ENCODE measurements at regions not wholly inside any gene's neighbourhood (a gene's known extent, or its start where the extent isn't known, plus 50 kb on each side); places are given as distances from the start of the nearest gene placed in this dataset.

DNA sequence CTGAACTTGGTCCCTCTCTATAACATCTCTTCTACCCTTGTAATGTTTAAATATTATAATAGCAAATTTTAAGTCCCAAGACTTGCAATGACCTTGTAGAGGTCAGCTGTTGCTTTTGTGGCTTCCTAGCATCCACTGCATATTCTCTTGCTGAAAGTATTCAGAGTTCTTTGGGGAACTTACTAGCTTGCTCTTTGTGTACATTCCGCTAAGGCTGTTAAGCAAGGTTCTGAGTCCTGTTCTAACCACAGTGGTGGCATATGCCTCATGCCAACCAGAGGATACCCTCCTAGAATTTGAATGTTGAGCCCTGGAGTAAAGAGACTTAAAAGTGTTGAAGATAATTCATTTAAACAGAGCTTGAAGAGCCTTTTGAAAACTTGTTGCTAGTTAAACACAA is 570.9 kb downstream of the TLE1 start:
- Histone ChIP-seq H3K4me3 (ENCODE audit: low read depth, low read length) (no peak overlapping the region), H3K27me3 (ENCODE audit: control insufficient read depth, insufficient read depth, low read length) (no peaks in the 10 kb centered on the region), H3K9me3 (ENCODE audit: control insufficient read depth, insufficient read depth, low read length) (no peaks in the 10 kb centered on the region), H3K36me3 (ENCODE audit: control insufficient read depth, insufficient read depth, low read length) (no peaks in the 10 kb centered on the region), H3K9ac (ENCODE audit: low read depth, low read length) (no peak overlapping the region), H3K4me1 (ENCODE audit: control insufficient read depth, insufficient read depth, low read length) (peaks cover 4% of the 10 kb centered on the region)

DNA sequence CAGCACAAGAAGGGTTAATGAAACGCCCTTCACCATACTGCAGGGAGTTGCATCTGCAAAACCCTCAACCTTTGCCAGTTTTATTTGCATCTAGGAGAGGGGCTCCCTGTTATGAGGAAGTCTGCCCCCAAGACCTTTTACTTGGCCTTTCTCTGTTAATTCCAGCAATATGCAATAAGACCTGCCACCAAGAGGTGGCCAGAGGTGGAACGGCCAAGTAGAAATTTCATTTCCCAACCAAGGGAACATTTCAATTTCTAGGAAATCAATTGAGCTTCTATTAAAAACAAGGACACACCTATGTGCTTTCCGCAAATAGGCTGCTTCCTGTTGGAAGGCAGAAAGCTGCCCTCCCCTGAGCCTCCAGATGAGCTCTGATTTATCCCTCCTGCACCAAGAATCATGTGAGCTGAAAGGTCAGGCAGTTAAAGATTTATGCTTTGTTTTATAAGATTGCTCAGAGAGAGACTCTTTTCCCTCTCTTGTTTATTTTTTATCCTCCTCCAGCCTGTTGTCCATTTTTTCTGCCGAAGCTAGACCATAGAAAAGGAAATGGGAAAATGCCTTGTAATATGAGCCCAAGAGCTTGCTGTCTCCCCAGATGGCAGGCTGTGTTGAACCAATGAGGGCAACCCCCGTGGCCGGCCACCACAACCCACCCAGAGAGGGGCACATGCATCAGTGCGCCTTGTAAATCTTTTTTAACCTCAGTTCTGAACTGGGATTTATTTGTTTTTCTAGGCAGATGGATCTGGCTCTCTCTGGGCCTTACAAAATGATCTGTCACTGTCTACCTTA is 572.8 kb downstream of the TLE1 start:
- Histone ChIP-seq H3K9me3 (ENCODE audit: control insufficient read depth, insufficient read depth, low read length) (no peaks in the 10 kb centered on the region), H3K36me3 (ENCODE audit: control insufficient read depth, insufficient read depth, low read length) (no peaks in the 10 kb centered on the region), H3K27me3 (ENCODE audit: control insufficient read depth, insufficient read depth, low read length) (no peaks in the 10 kb centered on the region), H3K9ac (ENCODE audit: low read depth, low read length) (no peak overlapping the region), H3K4me1 (ENCODE audit: control insufficient read depth, insufficient read depth, low read length) (peaks cover 18% of the 10 kb centered on the region), H3K4me3 (ENCODE audit: low read depth, low read length) (no peak overlapping the region)

- H3K27me3 ChIP-seq (ENCODE audit: control insufficient read depth, insufficient read depth, low read length): no peaks in the 10 kb centered on the region
- H3K4me1 ChIP-seq (ENCODE audit: control insufficient read depth, insufficient read depth, low read length): peaks cover 18% of the 10 kb centered on the region
- no peaks in the 10 kb centered on the region for H3K9me3 ChIP-seq (ENCODE audit: control insufficient read depth, insufficient read depth, low read length)
- no peak overlapping the region for H3K4me3 ChIP-seq (ENCODE audit: low read depth, low read length)
- no peaks in the 10 kb centered on the region for H3K36me3 ChIP-seq (ENCODE audit: control insufficient read depth, insufficient read depth, low read length)
- no peak overlapping the region for H3K9ac ChIP-seq (ENCODE audit: low read depth, low read length)
Observed at GRCh38 chr9:81113453-81114124, 575.8 kb downstream of the TLE1 start.

- Histone ChIP-seq H3K36me3 (ENCODE audit: control insufficient read depth, insufficient read depth, low read length) (no peaks in the 10 kb centered on the region), H3K27me3 (ENCODE audit: control insufficient read depth, insufficient read depth, low read length) (no peaks in the 10 kb centered on the region), H3K9ac (ENCODE audit: low read depth, low read length) (no peak overlapping the region), H3K4me3 (ENCODE audit: low read depth, low read length) (no peak overlapping the region), H3K4me1 (ENCODE audit: control insufficient read depth, insufficient read depth, low read length) (peaks cover 18% of the 10 kb centered on the region), H3K9me3 (ENCODE audit: control insufficient read depth, insufficient read depth, low read length) (no peaks in the 10 kb centered on the region)
Observed at GRCh38 chr9:81112627-81113452, 576.5 kb downstream of the TLE1 start.

- H3K36me3 ChIP-seq (ENCODE audit: control insufficient read depth, insufficient read depth, low read length): no peaks in the 10 kb centered on the region
- no peaks in the 10 kb centered on the region for H3K27me3 ChIP-seq (ENCODE audit: control insufficient read depth, insufficient read depth, low read length)
- H3K4me1 ChIP-seq (ENCODE audit: control insufficient read depth, insufficient read depth, low read length): peaks cover 14% of the 10 kb centered on the region
- H3K9ac ChIP-seq (ENCODE audit: low read depth, low read length): no peak overlapping the region
- no peak overlapping the region for H3K4me3 ChIP-seq (ENCODE audit: low read depth, low read length)
- H3K9me3 ChIP-seq (ENCODE audit: control insufficient read depth, insufficient read depth, low read length): no peaks in the 10 kb centered on the region
Observed at GRCh38 chr9:81108821-81109220, 580.5 kb downstream of the TLE1 start.

- Histone ChIP-seq H3K36me3 (ENCODE audit: control insufficient read depth, insufficient read depth, low read length) (no peaks in the 10 kb centered on the region), H3K4me3 (ENCODE audit: low read depth, low read length) (no peak overlapping the region), H3K9me3 (ENCODE audit: control insufficient read depth, insufficient read depth, low read length) (no peaks in the 10 kb centered on the region), H3K27me3 (ENCODE audit: control insufficient read depth, insufficient read depth, low read length) (no peaks in the 10 kb centered on the region), H3K9ac (ENCODE audit: low read depth, low read length) (no peak overlapping the region), H3K4me1 (ENCODE audit: control insufficient read depth, insufficient read depth, low read length) (peaks cover 14% of the 10 kb centered on the region)
Observed at GRCh38 chr9:81108391-81108790, 581.0 kb downstream of the TLE1 start.

- H3K27me3 ChIP-seq (ENCODE audit: control insufficient read depth, insufficient read depth, low read length): no peaks in the 10 kb centered on the region
- no peaks in the 10 kb centered on the region for H3K9me3 ChIP-seq (ENCODE audit: control insufficient read depth, insufficient read depth, low read length)
- no peaks in the 10 kb centered on the region for H3K36me3 ChIP-seq (ENCODE audit: control insufficient read depth, insufficient read depth, low read length)
- peaks cover 2% of the 10 kb centered on the region for H3K4me1 ChIP-seq (ENCODE audit: control insufficient read depth, insufficient read depth, low read length)
- no peak overlapping the region for H3K9ac ChIP-seq (ENCODE audit: low read depth, low read length)
- no peak overlapping the region for H3K4me3 ChIP-seq (ENCODE audit: low read depth, low read length)
Observed at GRCh38 chr9:81103597-81104471, 585.5 kb downstream of the TLE1 start.

DNA sequence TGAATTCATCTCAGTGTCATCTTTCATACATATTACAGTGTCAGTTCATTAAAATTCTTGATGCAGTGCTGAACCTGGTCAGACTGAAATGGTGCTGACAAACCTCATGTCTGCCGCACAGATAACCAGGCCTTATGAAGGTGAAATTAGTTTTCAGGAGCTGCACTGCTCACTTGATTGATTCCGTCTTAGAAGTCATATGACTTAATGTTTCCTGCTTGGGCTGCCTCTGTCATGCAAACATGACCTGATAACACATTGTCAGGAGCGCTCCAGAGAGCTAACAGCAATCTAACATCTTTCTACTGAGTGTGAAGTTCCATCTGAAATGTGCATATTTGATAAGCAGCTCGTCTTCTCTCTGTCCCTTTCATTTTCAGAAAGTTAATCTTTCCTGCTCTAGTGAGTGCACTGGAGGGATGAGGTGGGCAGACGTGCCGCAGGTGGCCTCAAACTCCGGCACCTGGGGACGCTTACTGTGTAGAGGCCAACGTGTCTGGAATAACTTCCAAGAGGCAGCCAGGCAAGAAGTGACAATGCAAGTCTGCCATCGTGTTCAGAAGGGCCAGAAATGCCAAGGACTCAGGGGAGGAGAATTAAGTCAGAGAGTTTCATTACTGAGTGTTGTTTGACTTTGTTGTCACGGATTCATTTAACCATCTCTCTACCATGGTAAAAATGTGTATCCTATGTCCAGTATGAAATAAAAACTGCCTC is 592.1 kb downstream of the TLE1 start:
- Histone ChIP-seq H3K9me3 (ENCODE audit: control insufficient read depth, insufficient read depth, low read length) (no peaks in the 10 kb centered on the region), H3K9ac (ENCODE audit: low read depth, low read length) (no peak overlapping the region), H3K4me1 (ENCODE audit: control insufficient read depth, insufficient read depth, low read length) (no peaks in the 10 kb centered on the region), H3K36me3 (ENCODE audit: control insufficient read depth, insufficient read depth, low read length) (no peaks in the 10 kb centered on the region), H3K27me3 (ENCODE audit: control insufficient read depth, insufficient read depth, low read length) (no peaks in the 10 kb centered on the region), H3K4me3 (ENCODE audit: low read depth, low read length) (no peak overlapping the region)

GRCh38 chr9:81096625-81097024 is 592.7 kb downstream of the TLE1 start:
- H3K9ac ChIP-seq (ENCODE audit: low read depth, low read length): no peak overlapping the region
- no peaks in the 10 kb centered on the region for H3K9me3 ChIP-seq (ENCODE audit: control insufficient read depth, insufficient read depth, low read length)
- no peak overlapping the region for H3K4me3 ChIP-seq (ENCODE audit: low read depth, low read length)
- no peaks in the 10 kb centered on the region for H3K4me1 ChIP-seq (ENCODE audit: control insufficient read depth, insufficient read depth, low read length)
- H3K27me3 ChIP-seq (ENCODE audit: control insufficient read depth, insufficient read depth, low read length): no peaks in the 10 kb centered on the region
- H3K36me3 ChIP-seq (ENCODE audit: control insufficient read depth, insufficient read depth, low read length): no peaks in the 10 kb centered on the region

- no peaks in the 10 kb centered on the region for H3K36me3 ChIP-seq (ENCODE audit: control insufficient read depth, insufficient read depth, low read length)
- H3K9ac ChIP-seq (ENCODE audit: low read depth, low read length): no peak overlapping the region
- H3K27me3 ChIP-seq (ENCODE audit: control insufficient read depth, insufficient read depth, low read length): no peaks in the 10 kb centered on the region
- no peaks in the 10 kb centered on the region for H3K9me3 ChIP-seq (ENCODE audit: control insufficient read depth, insufficient read depth, low read length)
- no peak overlapping the region for H3K4me3 ChIP-seq (ENCODE audit: low read depth, low read length)
- no peaks in the 10 kb centered on the region for H3K4me1 ChIP-seq (ENCODE audit: control insufficient read depth, insufficient read depth, low read length)
Observed at GRCh38 chr9:81092057-81092456, 597.3 kb downstream of the TLE1 start.

Measured in iPS-15b (cell line).